Tibial artery (tissue), 4 donors: ENCODE measurements at regions not wholly inside any gene's neighbourhood (a gene's known extent, or its start where the extent isn't known, plus 50 kb on each side); places are given as distances from the start of the nearest gene placed in this dataset.

ENCODE experiments used
- DNase-seq, 2 donors: peaks; one replicate each; pipeline ENCODE4 v3.0.0-alpha.2; 2019
- H3K27ac ChIP-seq, 2 donors: fragments of 200-600 bp; sonication (generic) in 1 of 2; 1 replicate in 1 of 2; 2 replicates in 1 of 2; pipeline ENCODE4 v1.5.1; 2018 to 2019; ENCODE audit warnings: mild to moderate bottlenecking in 1 of 2
- H3K27me3 ChIP-seq, 2 donors: fragments of 200-600 bp; sonication (generic) in 1 of 2; one replicate each; pipeline versions ENCODE4 v1.5.1 to v1.6.0; 2016 to 2019
- H3K36me3 ChIP-seq, 3 donors: fragments of 200-600 bp; sonication (generic) in 2 of 3; one replicate each; pipeline ENCODE4 v1.5.1; 2016 to 2019; ENCODE audit warnings: mild to moderate bottlenecking in 2 of 3
- H3K4me1 ChIP-seq, 4 donors: fragments of 200-600 bp; sonication (generic) in 2 of 4; 1 replicate in 3 of 4; 2 replicates in 1 of 4; pipeline ENCODE4 v1.5.1; 2016 to 2019
- H3K4me3 ChIP-seq, 2 donors: fragments of 200-600 bp; sonication (generic) in 1 of 2; 1 replicate in 1 of 2; 2 replicates in 1 of 2; pipeline ENCODE4 v1.5.1; 2018 to 2019; ENCODE audit warnings: mild to moderate bottlenecking in 2 of 2
- H3K9me3 ChIP-seq, 3 donors: fragments of 200-600 bp; sonication (generic) in 1 of 3; one replicate each; pipeline ENCODE4 v1.5.1; 2016 to 2019
- intact Hi-C: fragments of 100-400 bp; cut with DNase I; formaldehyde crosslinking; loops from one replicate; pipeline ENCODE4 v1.15.0; 2023; ENCODE audit warnings: low total_unique reads
- TF ChIP-seq, protein P1 (sequence below), 2 experiments: fragments of 200-600 bp in 1 of 2; fragments of 450-650 bp in 1 of 2; IDR thresholded peaks; one replicate each; pipeline ENCODE4 v1.5.1; 2017 to 2019; ENCODE audit warnings: antibody characterized with exemption in 2 of 2, mild to moderate bottlenecking in 1 of 2, moderate library complexity in 1 of 2

DNA sequence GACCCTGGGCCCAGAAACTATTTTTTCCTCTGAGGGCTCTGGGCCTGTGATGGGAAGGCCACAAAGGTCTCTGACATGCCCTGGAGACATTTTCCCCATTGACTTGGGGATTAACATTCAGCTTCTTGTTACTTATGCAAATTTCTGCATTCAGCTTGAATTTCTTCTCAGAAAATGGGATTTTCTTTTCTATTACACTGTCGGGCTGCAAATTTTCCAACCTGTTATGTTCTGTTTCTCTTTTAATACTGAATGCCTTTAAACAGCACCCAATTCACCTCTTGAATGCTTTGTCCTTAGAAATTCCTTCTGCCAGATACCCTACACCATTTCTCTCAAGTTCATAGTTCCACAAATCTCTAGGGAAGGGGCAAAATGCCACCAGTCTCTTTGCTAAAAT, 241.0 kb downstream of the HNMT start:
- no peaks in the 10 kb centered on the region for H3K27me3 ChIP-seq
- H3K9me3 ChIP-seq: no peaks in the 10 kb centered on the region
- no peaks in the 10 kb centered on the region for H3K36me3 ChIP-seq
- intact Hi-C loops: no loop called here
- TF ChIP-seq, protein P1, sequence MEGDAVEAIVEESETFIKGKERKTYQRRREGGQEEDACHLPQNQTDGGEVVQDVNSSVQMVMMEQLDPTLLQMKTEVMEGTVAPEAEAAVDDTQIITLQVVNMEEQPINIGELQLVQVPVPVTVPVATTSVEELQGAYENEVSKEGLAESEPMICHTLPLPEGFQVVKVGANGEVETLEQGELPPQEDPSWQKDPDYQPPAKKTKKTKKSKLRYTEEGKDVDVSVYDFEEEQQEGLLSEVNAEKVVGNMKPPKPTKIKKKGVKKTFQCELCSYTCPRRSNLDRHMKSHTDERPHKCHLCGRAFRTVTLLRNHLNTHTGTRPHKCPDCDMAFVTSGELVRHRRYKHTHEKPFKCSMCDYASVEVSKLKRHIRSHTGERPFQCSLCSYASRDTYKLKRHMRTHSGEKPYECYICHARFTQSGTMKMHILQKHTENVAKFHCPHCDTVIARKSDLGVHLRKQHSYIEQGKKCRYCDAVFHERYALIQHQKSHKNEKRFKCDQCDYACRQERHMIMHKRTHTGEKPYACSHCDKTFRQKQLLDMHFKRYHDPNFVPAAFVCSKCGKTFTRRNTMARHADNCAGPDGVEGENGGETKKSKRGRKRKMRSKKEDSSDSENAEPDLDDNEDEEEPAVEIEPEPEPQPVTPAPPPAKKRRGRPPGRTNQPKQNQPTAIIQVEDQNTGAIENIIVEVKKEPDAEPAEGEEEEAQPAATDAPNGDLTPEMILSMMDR (IDR thresholded peaks at IDR 0.05): no peak
- H3K4me1 ChIP-seq: no peaks in the 10 kb centered on the region
- no peak for DNase-seq
- no peak overlapping the region for H3K27ac ChIP-seq
- H3K4me3 ChIP-seq: no peak overlapping the region

- intact Hi-C loops: no loop called here
- Histone ChIP-seq H3K9me3 (no peaks in the 10 kb centered on the region), H3K4me3 (no peak overlapping the region), H3K27me3 (no peaks in the 10 kb centered on the region), H3K36me3 (no peaks in the 10 kb centered on the region), H3K4me1 (no peaks in the 10 kb centered on the region), H3K27ac (no peak overlapping the region)
- no peak for DNase-seq
- TF ChIP-seq, protein P1 (IDR thresholded peaks at IDR 0.05): no peak
These were observed 243.0 kb downstream of the HNMT start for GRCh38 chr2:138207074-138207930.

DNA sequence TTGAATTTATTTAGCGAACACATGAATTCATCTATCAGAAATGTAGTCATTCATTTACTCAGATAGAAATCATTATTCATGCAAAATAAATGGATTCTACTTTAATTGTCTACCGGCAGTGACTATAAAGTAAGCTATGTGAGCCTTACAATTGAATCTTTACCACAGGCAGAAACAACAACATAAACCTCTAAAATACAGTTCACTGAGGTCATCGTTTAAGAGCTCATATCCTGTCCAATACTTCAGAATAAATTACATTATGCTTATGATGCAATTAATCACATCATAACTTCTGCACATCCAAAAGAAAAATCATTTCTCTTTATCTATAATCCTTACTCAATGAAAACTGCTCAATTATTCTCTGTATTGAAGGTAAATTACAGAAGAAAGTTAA, 244.7 kb downstream of the HNMT start:
- intact Hi-C loops: no loop called here
- H3K4me1 ChIP-seq: no peaks in the 10 kb centered on the region
- no peaks in the 10 kb centered on the region for H3K36me3 ChIP-seq
- H3K9me3 ChIP-seq: no peaks in the 10 kb centered on the region
- DNase-seq: no peak
- TF ChIP-seq, protein P1 (IDR thresholded peaks at IDR 0.05): no peak
- no peak overlapping the region for H3K27ac ChIP-seq
- H3K27me3 ChIP-seq: no peaks in the 10 kb centered on the region
- no peak overlapping the region for H3K4me3 ChIP-seq

GRCh38 chr2:138210487-138210886, 246.2 kb downstream of the HNMT start:
- DNase-seq: no peak
- TF ChIP-seq, protein P1 (IDR thresholded peaks at IDR 0.05): no peak
- no peak overlapping the region for H3K4me3 ChIP-seq
- H3K36me3 ChIP-seq: no peaks in the 10 kb centered on the region
- no peaks in the 10 kb centered on the region for H3K4me1 ChIP-seq
- intact Hi-C loops: no loop called here
- no peak overlapping the region for H3K27ac ChIP-seq
- H3K27me3 ChIP-seq: no peaks in the 10 kb centered on the region
- no peaks in the 10 kb centered on the region for H3K9me3 ChIP-seq

DNA sequence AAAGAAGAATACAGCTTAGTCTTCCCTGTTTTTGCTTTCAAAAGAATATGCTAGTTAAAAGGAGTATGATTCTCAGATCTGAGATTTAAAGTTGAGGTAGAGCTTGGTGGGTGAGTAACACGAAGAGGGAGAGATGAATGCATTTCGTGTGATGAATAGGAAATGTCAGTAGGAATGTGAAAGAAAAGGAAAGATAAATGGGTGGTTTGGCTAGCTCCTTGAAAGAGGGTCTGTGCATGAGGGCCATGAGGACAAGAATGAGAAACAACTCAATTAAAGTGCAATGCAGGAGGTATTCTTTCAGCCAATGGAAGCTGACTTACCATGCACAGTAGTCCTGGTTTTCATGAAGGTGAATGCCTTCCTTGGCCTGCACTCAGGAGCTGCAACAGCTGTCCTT, 248.2 kb downstream of the HNMT start:
- peaks cover 0 to under 1% (median 0%) of the 10 kb centered on the region in 4 donors for H3K4me1 ChIP-seq
- H3K9me3 ChIP-seq: no peaks in the 10 kb centered on the region
- no peak overlapping the region for H3K4me3 ChIP-seq
- H3K27ac ChIP-seq: no peak overlapping the region
- no peaks in the 10 kb centered on the region for H3K27me3 ChIP-seq
- H3K36me3 ChIP-seq: no peaks in the 10 kb centered on the region
- intact Hi-C loops: no loop called here
- no peak for DNase-seq
- TF ChIP-seq, protein P1 (IDR thresholded peaks at IDR 0.05): no peak
